DOHH2 (cell line): ENCODE measurements at regions not wholly inside any gene's neighbourhood (a gene's known extent, or its start where the extent isn't known, plus 50 kb on each side); places are given as distances from the start of the nearest gene placed in this dataset.

Experiments
- H3F3A ChIP-seq: fragments of 200-600 bp; sonication (generic), shearing (Covaris generic); 2 replicates; pipeline ENCODE4 v1.6.0; 2016; ENCODE audit warnings: antibody characterized with exemption, mild to moderate bottlenecking; ENCODE audit not compliant: control insufficient read depth, insufficient read depth
- H3K27ac ChIP-seq: fragments of 200-600 bp; sonication (generic); 2 replicates; pipeline ENCODE4 v1.5.1; 2014; ENCODE audit warnings: low read depth, mild to moderate bottlenecking, low read length, moderate library complexity
- H3K27me3 ChIP-seq: fragments of 200-600 bp; sonication (generic); 2 replicates; pipeline ENCODE4 v1.6.1; 2014; ENCODE audit warnings: mild to moderate bottlenecking, low read length, mixed read lengths; ENCODE audit not compliant: control insufficient read depth
- H3K36me3 ChIP-seq: fragments of 200-600 bp; sonication (generic); 2 replicates; pipeline ENCODE4 v1.6.1; 2014; ENCODE audit warnings: mild to moderate bottlenecking, low read length, moderate library complexity, mixed read lengths; ENCODE audit not compliant: control insufficient read depth
- H3K4me1 ChIP-seq: fragments of 200-600 bp; sonication (generic); 2 replicates; pipeline ENCODE4 v1.6.1; 2014; ENCODE audit warnings: mild to moderate bottlenecking, low read length, mixed read lengths; ENCODE audit not compliant: control insufficient read depth
- H3K4me2 ChIP-seq: fragments of 200-600 bp; sonication (generic); 2 replicates; pipeline ENCODE4 v1.6.0; 2014; ENCODE audit warnings: mild to moderate bottlenecking, low read length, moderate library complexity
- H3K4me3 ChIP-seq: fragments of 200-600 bp; sonication (generic); 2 replicates; pipeline ENCODE4 v1.5.1; 2014; ENCODE audit warnings: mild to moderate bottlenecking, low read length, mixed read lengths
- H3K79me2 ChIP-seq: fragments of 200-600 bp; sonication (generic); 2 replicates; pipeline ENCODE4 v1.6.1; 2014; ENCODE audit warnings: mild to moderate bottlenecking, low read length, mixed read lengths; ENCODE audit not compliant: control insufficient read depth
- H3K9me2 ChIP-seq: fragments of 200-600 bp; sonication (generic); replicated peaks from 2 replicates; pipeline ENCODE4 v1.6.1; 2014; ENCODE audit warnings: mild to moderate bottlenecking, low read length, mixed read lengths; ENCODE audit not compliant: control insufficient read depth
- H3K9me3 ChIP-seq: fragments of 200-600 bp; sonication (generic); 2 replicates; pipeline ENCODE4 v1.6.1; 2014; ENCODE audit warnings: antibody characterized with exemption, low read length, mixed read lengths; ENCODE audit not compliant: control insufficient read depth, insufficient read depth
- H4K20me1 ChIP-seq: fragments of 200-600 bp; sonication (generic); 2 replicates; pipeline ENCODE4 v1.6.0; 2014; ENCODE audit warnings: low read depth, mild to moderate bottlenecking, antibody characterized with exemption, low read length, moderate library complexity; ENCODE audit not compliant: control insufficient read depth, insufficient read depth
- CTCF ChIP-seq: fragments of 200-600 bp; sonication (generic); IDR thresholded peaks from one replicate; pipeline ENCODE4 v1.5.1; 2014; ENCODE audit warnings: antibody characterized with exemption, mild to moderate bottlenecking, low read depth, low read length; ENCODE audit not compliant: poor library complexity, severe bottlenecking
- EZH2phosphoT487 ChIP-seq: fragments of 200-600 bp; sonication (generic); IDR thresholded peaks from 2 replicates; pipeline ENCODE4 v1.6.1; 2017; ENCODE audit warnings: borderline replicate concordance, mild to moderate bottlenecking, antibody characterized with exemption, low read length, moderate library complexity, mixed read lengths

GRCh38 chr11:134759855-134760254, 347.8 kb upstream of the B3GAT1 start:
- H4K20me1 ChIP-seq, result no peaks in the 10 kb centered on the region
- H3K4me1 ChIP-seq, result no peaks in the 10 kb centered on the region
- H3K4me2 ChIP-seq, result no peak overlapping the region
- H3K9me3 ChIP-seq, result no peaks in the 10 kb centered on the region
- H3K79me2 ChIP-seq, result no peaks in the 10 kb centered on the region
- H3K36me3 ChIP-seq, result no peaks in the 10 kb centered on the region
- no peaks in the 10 kb centered on the region for H3K27me3 ChIP-seq
- TF ChIP-seq EZH2phosphoT487 (no peak), CTCF (no peak)
- no peak overlapping the region for H3K27ac ChIP-seq
- no peaks in the 10 kb centered on the region for H3K9me2 ChIP-seq
- no peak overlapping the region for H3K4me3 ChIP-seq
- H3F3A ChIP-seq, result no peaks in the 10 kb centered on the region

GRCh38 chr11:134759274-134759673, 347.2 kb upstream of the B3GAT1 start:
- Histone ChIP-seq H3K4me1 (no peaks in the 10 kb centered on the region), H3K79me2 (no peaks in the 10 kb centered on the region), H3K9me2 (no peaks in the 10 kb centered on the region), H3K4me3 (no peak overlapping the region), H3K36me3 (no peaks in the 10 kb centered on the region), H3K27ac (no peak overlapping the region), H3K4me2 (no peak overlapping the region), H3K27me3 (no peaks in the 10 kb centered on the region), H3K9me3 (no peaks in the 10 kb centered on the region), H3F3A (no peaks in the 10 kb centered on the region), H4K20me1 (no peaks in the 10 kb centered on the region)
- TF ChIP-seq EZH2phosphoT487 (no peak), CTCF (no peak)

- H3K4me2 ChIP-seq, result no peak overlapping the region
Observed at GRCh38 chr11:134758342-134758931, 346.4 kb upstream of the B3GAT1 start.

More at GRCh38 chr11:134758342-134758931, 346.4 kb upstream of the B3GAT1 start:
- Histone ChIP-seq H3K9me3 (no peaks in the 10 kb centered on the region), H3K79me2 (no peaks in the 10 kb centered on the region), H4K20me1 (no peaks in the 10 kb centered on the region), H3F3A (no peaks in the 10 kb centered on the region), H3K36me3 (no peaks in the 10 kb centered on the region), H3K27ac (no peak overlapping the region), H3K27me3 (no peaks in the 10 kb centered on the region), H3K9me2 (no peaks in the 10 kb centered on the region), H3K4me1 (no peaks in the 10 kb centered on the region), H3K4me3 (no peak overlapping the region)
- TF ChIP-seq CTCF, result no peak
